GM21723 (cell line): ENCODE measurements at regions not wholly inside any gene's neighbourhood (a gene's known extent, or its start where the extent isn't known, plus 50 kb on each side); places are given as distances from the start of the nearest gene placed in this dataset.

ENCODE experiments used
- ATAC-seq: cut with Tn5 transposase; IDR thresholded peaks from one replicate; pipeline ENCODE4 v1.9.1; 2021; ENCODE audit warnings: mild to moderate bottlenecking, moderate library complexity; ENCODE audit not compliant: unreplicated experiment

GRCh38 chr2:18332477-18332876 lies 228.0 kb downstream of the RDH14 start:
- no peak for ATAC-seq

GRCh38 chr2:18325118-18325517 lies 235.3 kb downstream of the RDH14 start:
- ATAC-seq = no peak

- no peak for ATAC-seq
Measured at GRCh38 chr2:18319987-18320386, 240.5 kb downstream of the RDH14 start.

DNA sequence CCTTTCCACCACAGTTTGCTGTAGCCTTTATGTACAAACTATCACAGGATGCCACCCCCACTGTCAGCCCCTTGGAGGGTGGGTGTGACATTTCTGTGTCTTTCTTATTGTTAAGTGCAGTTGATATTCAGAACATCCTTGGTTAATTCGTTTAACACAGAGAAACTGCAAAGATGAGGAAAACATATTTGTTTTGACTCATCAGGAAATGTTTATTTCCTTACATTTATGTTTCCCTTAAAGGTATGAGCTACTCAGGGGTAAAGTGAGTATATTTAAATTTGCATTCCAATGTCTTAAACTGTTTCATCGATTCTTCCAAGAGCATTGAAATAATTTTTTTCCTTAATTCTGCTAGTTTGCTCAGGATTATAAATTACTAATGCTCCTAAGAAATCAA lies 243.4 kb downstream of the RDH14 start:
- no peak for ATAC-seq

GRCh38 chr2:18312818-18313217 lies 247.6 kb downstream of the RDH14 start:
- ATAC-seq = no peak

DNA sequence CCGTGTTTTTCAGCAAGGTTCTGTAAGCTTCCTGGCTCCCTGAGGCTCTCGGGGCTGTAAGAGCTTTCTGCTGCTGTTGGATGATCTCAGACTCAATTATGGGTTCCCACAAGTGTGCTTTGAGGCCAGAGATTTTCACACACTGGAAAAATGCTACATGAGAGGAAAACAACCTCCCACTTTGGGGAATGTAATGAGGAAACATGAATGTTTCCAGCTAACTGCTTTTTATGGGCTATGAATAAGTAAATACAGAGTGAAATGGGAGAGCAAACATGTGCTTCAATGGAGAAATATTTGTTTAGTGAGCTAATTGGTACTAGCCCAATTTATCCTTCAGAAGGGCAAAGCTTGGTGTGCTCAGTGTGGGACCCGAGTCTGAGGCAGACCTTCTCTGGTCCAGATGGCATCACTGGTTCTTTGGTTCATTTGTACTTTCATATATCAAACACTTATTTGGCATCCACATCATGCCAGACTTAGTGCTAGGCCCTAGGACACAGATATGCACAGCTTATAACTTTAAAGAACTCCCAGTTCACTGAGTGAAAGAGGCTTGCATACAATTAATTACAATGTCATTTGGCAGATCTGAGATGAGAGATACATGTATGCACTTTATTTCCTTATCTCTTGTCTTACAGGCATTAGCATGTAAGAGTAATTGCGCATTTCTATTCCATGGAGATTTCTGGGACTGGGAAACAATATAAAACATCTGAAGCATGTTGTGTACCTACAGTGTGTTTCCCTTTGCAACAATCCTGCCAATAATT lies 248.8 kb downstream of the RDH14 start:
- ATAC-seq = no peak

DNA sequence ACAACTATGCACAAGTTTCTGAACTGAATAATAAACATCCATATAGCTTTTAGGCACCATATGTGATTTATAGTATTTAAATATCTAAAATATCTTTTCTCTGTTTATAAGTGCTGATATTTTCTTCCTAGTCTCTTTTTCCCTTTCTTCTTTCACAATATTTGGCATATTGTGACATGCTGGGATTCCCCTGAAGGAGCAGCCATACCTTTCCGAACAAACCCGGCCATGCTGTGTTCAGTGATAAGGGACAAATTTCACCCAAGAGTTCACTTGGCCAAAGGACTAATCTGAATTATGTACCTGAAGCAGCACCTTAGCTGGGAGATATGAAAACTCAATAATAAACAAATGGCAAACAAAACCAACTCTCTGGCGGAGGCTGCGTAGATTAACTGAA lies 250.8 kb downstream of the RDH14 start:
- no peak for ATAC-seq

DNA sequence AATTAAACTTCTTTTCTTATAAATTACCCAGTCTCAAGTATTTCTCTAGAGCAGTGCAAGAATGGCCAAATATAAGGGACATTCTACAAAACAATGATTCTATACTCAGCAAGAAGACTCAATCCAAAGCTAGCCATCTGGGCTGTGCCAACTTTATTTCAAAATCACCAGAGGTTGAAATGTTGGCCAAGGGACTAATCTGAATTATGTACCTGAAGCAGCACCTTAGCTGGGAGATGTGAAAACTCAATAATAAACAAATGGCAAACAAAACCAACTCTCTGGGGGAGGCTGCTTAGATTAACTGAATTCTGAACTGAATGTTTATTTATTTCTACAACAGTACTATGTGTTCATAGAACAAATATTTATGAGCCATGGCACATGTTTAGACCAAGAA lies 251.3 kb downstream of the RDH14 start:
- no peak for ATAC-seq

DNA sequence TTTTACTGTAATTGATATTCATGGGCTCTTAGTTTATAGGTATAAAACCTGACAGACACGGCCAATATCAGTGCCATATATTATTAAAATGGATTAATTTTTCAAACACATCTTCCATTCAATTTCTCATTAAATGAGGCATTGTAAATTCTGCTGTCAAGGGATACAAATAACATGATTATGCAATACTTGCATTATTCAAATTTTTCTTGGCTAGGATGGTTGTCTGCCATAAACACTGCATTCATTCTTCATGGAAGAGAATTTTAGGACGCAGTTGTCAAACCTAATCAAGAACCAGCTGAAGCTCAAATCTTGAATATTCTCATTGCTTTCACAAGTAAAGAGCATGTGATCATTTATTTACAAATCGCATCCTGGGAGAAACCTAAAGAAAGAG lies 255.6 kb downstream of the RDH14 start:
- no peak for ATAC-seq

DNA sequence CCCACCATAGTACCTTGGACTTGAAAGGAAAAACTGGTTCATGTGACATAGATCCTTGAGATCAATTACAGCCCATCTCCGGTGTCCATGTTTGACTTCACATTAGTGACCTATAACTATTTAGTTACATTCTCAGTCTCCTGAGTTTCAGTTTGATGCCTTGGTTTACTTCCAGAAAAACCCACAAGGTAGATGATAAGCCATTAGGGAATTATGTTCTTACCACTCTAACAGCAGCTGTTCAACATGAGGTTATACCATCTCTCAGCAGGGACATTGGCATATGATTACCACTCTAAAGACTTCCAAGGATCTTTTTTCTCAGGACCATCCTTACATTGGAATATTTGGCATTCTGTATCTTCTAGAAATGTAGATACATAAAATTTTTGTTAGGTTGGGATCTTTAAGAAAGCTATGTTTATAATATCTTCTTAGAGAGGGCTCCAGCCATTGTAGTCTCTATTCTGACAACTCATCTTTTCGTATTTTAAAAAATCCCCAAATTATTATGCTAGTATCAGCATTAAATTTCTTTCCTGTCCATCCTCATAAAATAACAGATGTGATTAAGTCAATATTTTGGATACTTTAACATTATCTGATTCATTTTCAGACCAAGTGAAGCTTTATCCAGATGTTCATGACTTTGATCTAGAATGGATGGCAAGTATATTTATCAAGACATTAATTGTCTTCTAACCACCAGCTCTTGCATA lies 258.9 kb downstream of the RDH14 start:
- ATAC-seq = no peak

DNA sequence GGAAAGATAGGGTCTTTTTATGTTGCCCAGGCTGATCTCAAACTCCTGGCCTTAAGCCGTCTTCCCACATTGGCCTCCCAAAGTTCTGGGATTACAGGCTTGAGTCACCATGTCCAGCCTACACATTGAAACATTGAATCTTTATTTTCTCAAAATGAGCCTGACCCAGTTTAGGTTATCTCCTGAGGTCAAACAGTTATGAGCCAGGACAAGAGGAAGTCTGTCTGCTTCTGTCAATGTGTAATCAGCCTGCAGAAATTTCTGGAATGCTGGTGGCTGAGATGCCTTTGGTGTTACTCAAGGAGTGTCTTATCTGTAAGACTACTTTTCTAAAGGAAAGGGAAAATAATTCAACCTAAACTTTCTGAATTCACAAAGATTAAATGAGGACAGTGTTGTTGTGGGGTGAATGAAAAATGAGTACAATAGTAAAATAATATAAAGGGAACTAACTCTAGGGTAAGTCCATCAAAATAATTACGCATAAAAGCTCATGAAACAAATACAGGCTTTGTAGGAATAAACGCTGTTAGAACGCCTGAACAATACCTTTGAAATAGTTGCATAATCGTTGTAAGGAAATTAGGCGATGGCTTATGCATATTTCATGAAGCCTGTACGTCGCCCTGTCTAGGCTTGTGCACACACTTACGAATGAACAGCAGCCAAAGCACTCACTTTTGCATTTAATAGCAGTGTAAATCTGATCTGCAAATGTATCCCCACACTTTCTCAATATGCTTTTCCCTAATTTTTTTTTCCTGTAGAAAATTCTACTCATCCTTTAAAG lies 260.8 kb downstream of the RDH14 start:
- ATAC-seq = no peak

DNA sequence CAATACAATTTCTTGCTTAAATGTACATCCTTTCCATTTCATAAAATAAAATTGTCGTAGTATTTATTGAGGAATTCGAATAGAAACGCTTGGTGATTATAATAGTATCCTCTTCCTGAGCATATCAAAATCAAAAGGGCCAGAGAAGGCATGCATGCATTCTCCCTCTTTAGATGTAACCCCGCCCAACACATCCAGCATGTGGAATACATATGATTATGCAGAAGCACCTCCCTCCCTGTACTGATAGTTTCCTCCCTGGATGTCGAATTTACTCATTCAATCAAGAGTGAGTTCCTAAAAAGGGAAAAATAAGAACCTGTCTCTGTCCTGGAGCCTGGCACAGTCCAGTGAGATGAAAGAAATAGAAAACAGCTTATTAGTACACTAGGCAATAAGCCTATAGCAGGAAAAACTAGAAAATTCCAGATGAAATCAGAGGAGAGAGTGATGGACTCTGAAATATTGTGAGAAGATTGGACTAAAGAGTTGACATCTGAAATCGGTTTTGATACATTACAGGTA lies 262.9 kb downstream of the RDH14 start:
- ATAC-seq = no peak

- ATAC-seq = no peak
Measured at GRCh38 chr2:18290386-18290785, 270.1 kb downstream of the RDH14 start.

- no peak for ATAC-seq
Measured at GRCh38 chr2:18286897-18287296, 273.6 kb downstream of the RDH14 start.

GRCh38 chr2:18284331-18284730 lies 276.1 kb downstream of the RDH14 start:
- no peak for ATAC-seq

DNA sequence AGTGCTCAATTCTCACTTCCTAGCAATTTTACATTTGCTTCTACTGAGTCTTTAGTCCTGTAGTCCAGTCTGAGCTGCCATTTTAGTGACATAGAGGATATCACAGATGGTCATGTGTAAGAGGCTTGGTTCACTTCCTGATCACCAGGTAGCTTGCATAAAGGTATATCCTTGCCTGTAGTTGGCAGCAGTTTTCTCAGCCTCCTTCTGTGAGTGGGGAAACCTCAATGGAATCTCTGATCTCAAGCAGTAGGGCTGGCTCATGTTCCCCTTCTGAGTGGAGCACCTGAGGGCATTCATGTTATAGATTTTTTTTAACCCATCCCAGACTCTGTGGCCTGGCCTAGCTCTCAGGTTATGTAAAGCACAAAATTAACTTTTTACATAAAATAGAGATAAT lies 278.4 kb downstream of the RDH14 start:
- no peak for ATAC-seq

- no peak for ATAC-seq
Measured at GRCh38 chr2:18276583-18277075, 283.8 kb downstream of the RDH14 start.

- no peak for ATAC-seq
Measured at GRCh38 chr2:18273205-18273604, 287.2 kb downstream of the RDH14 start.

DNA sequence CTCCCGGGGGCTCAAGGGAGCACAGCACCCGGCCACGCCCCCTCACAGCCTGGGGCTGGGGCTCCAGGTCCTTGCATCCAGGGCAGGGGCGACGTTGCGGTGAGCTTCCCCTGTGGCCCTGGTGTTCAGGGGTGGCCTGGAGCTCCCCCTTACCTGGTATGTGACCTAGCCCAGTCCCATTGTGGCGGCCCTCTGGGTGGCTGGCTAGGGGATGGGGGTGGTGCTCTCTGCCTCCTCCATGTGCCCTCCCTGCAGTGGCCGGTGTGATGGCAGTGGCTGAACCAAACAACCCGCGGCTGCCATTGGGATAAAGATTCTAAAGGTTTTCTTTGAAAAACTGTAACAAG lies 288.3 kb downstream of the RDH14 start:
- ATAC-seq = no peak

- no peak for ATAC-seq
Measured at GRCh38 chr2:18271370-18272147, 288.9 kb downstream of the RDH14 start.

- ATAC-seq = no peak
Measured at GRCh38 chr2:18268400-18268799, 292.1 kb downstream of the RDH14 start.
